ENCODE measurements at regions not wholly inside any gene's neighbourhood (a gene's known extent, or its start where the extent isn't known, plus 50 kb on each side); places are given as distances from the start of the nearest gene placed in this dataset.

GRCh38 chr6:25025248-25025918 lies 89.6 kb upstream of the RIPOR2 start:
- no peak for TF ChIP-seq GATA2 (IDR thresholded peaks at IDR 0.05; ENCODE audit: low read depth, low read length)
- no peak for TF ChIP-seq GATA3 (IDR thresholded peaks at IDR 0.05; ENCODE audit: low read depth, low read length)
